DMS 273 (cell line): ENCODE measurements at regions not wholly inside any gene's neighbourhood (a gene's known extent, or its start where the extent isn't known, plus 50 kb on each side); places are given as distances from the start of the nearest gene placed in this dataset.
"Not testable (repeated sequence)": the region's sequence is repeated elsewhere in the genome, so short reads cannot be mapped to it uniquely, and the experiment has no call there.

Experiments used
- DNase-seq: peaks from one replicate; lab custom pipeline; 2025; ENCODE audit not compliant: unreplicated experiment; lab: John Stamatoyannopoulos, UW

- DNase-seq, result no peak
These were observed 101.2 kb upstream of the CXCL13 start for GRCh38 chr4:77504407-77504806.

GRCh38 chr4:77505275-77505957 is 100.2 kb upstream of the CXCL13 start:
- no peak for DNase-seq

- DNase-seq, result no peak
These were observed 99.7 kb upstream of the CXCL13 start for GRCh38 chr4:77505958-77506319.

- no peak for DNase-seq
These were observed 95.3 kb upstream of the CXCL13 start for GRCh38 chr4:77510367-77510766.

- DNase-seq, result no peak
These were observed 80.1 kb upstream of the CXCL13 start for GRCh38 chr4:77525538-77525937.

- DNase-seq, result not testable (repeated sequence)
These were observed 77.7 kb upstream of the CXCL13 start for GRCh38 chr4:77527900-77528299.

- no peak for DNase-seq
These were observed 67.5 kb upstream of the CXCL13 start for GRCh38 chr4:77538144-77538543.

GRCh38 chr4:77538574-77539157 is 67.0 kb upstream of the CXCL13 start:
- peak; percentile 89 for DNase-seq
